Osteocyte (in vitro differentiated cells): ENCODE measurements at regions not wholly inside any gene's neighbourhood (a gene's known extent, or its start where the extent isn't known, plus 50 kb on each side); places are given as distances from the start of the nearest gene placed in this dataset.

Experiments
- DNase-seq: peaks from one replicate; pipeline ENCODE4 v3.0.0; 2021; ENCODE audit warnings: mixed read lengths; ENCODE audit not compliant: unreplicated experiment; ENCODE audit errors: extremely low spot score
- H3K27ac Mint-ChIP-seq: one replicate; pipeline ENCODE4 v1.8.0; 2021; ENCODE audit warnings: mild to moderate bottlenecking, mixed read lengths; ENCODE audit not compliant: unreplicated experiment
- H3K27me3 Mint-ChIP-seq: one replicate; pipeline ENCODE4 v1.8.0; 2021; ENCODE audit warnings: mixed read lengths; ENCODE audit not compliant: unreplicated experiment
- H3K36me3 Mint-ChIP-seq: one replicate; pipeline ENCODE4 v1.8.0; 2021; ENCODE audit warnings: mixed read lengths; ENCODE audit not compliant: unreplicated experiment
- H3K4me1 Mint-ChIP-seq: one replicate; pipeline ENCODE4 v1.8.0; 2021; ENCODE audit warnings: mixed read lengths; ENCODE audit not compliant: unreplicated experiment
- H3K4me3 Mint-ChIP-seq: one replicate; pipeline ENCODE4 v1.8.0; 2021; ENCODE audit warnings: mild to moderate bottlenecking, moderate library complexity, mixed read lengths; ENCODE audit not compliant: unreplicated experiment
- H3K9me3 Mint-ChIP-seq: one replicate; pipeline ENCODE4 v1.8.0; 2021; ENCODE audit warnings: mixed read lengths; ENCODE audit not compliant: unreplicated experiment
- TF ChIP-seq, protein P1 (sequence below): fragments of 200-600 bp; sonication (generic); IDR thresholded peaks from 2 replicates; pipeline ENCODE4 v1.5.0; 2021; ENCODE audit warnings: antibody characterized with exemption, mild to moderate bottlenecking, moderate library complexity

DNA sequence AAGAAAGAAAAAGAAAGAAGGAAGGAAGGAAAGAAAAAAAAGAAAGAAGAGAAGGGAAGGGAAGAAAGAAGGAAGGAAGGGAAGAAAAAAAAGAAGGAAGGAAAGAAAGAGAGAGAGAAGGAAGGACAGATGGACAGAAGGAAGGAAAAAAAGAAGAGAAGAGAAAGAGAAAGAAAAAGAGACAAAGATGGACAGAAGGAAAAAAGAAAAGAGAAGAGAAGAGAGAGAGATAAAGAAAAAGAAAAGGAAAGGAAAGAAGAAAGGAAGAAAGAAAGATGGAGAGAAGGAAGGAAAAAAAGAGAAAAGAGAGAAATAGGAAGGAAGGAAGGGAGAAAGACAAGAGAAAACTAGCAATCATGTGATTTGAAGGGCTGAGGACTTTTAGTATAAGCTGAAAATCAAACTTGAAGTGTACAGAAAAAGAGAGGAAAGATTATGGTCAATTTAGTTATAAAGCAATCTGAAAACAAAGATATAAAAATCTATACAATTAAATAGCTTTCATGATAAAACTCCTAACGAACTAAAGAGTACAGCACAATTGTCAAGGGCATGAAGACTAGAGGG, 115.3 kb downstream of the LTN1 start:
- Mint-ChIP-seq H3K27ac (peak overlapping the region; percentile 25), H3K27me3 (no peaks in the 10 kb centered on the region), H3K36me3 (peaks cover 34% of the 10 kb centered on the region), H3K4me1 (no peaks in the 10 kb centered on the region), H3K9me3 (no peaks in the 10 kb centered on the region), H3K4me3 (no peak overlapping the region)
- TF ChIP-seq, protein P1, sequence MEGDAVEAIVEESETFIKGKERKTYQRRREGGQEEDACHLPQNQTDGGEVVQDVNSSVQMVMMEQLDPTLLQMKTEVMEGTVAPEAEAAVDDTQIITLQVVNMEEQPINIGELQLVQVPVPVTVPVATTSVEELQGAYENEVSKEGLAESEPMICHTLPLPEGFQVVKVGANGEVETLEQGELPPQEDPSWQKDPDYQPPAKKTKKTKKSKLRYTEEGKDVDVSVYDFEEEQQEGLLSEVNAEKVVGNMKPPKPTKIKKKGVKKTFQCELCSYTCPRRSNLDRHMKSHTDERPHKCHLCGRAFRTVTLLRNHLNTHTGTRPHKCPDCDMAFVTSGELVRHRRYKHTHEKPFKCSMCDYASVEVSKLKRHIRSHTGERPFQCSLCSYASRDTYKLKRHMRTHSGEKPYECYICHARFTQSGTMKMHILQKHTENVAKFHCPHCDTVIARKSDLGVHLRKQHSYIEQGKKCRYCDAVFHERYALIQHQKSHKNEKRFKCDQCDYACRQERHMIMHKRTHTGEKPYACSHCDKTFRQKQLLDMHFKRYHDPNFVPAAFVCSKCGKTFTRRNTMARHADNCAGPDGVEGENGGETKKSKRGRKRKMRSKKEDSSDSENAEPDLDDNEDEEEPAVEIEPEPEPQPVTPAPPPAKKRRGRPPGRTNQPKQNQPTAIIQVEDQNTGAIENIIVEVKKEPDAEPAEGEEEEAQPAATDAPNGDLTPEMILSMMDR = no peak
- no peak for DNase-seq

DNA sequence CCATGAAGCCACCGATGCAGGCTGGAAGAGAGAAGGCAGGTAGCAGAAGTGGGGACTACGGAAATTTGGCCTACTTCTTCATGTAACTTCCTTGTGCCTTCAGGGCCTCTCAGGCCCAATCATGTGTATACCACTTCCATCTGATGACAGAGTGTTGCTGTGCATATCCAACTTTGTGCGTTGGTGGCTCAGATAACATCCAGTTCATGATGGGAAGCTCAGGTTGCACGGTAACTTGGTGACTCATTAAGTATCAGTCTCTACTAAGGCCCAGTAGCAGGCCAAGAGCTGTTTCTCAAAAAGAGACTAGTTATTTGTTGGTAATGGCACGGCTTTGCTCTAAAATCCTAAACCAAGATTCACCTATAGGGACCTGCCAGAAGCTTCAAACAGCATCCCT, 117.6 kb downstream of the LTN1 start:
- no peaks in the 10 kb centered on the region for H3K9me3 Mint-ChIP-seq
- H3K4me1 Mint-ChIP-seq = no peaks in the 10 kb centered on the region
- H3K27ac Mint-ChIP-seq = no peak overlapping the region
- no peaks in the 10 kb centered on the region for H3K27me3 Mint-ChIP-seq
- peaks cover 27% of the 10 kb centered on the region for H3K36me3 Mint-ChIP-seq
- TF ChIP-seq, protein P1 = no peak
- H3K4me3 Mint-ChIP-seq = no peak overlapping the region
- no peak for DNase-seq

DNA sequence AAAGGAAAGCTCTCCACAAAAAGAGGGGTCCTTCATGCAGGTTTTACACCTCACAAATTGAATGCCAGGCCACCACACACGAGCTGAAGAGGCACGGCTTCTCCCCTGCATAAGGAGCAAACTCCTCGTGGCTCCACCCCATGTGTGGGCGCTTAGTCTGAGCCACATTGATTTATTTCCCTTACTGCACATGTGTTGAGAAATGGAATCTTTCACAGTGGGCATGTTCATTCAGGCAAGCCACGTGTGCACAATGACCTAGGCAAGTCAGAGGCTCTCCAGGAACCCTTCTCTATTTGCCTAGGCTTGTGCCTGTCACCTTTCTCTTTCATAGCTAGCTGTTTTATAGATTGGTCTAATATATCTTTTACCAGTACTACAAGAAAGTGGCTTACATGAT, 120.5 kb downstream of the LTN1 start:
- TF ChIP-seq, protein P1 = no peak
- H3K36me3 Mint-ChIP-seq = peaks cover 21% of the 10 kb centered on the region
- H3K4me1 Mint-ChIP-seq = no peaks in the 10 kb centered on the region
- no peaks in the 10 kb centered on the region for H3K9me3 Mint-ChIP-seq
- no peaks in the 10 kb centered on the region for H3K27me3 Mint-ChIP-seq
- H3K27ac Mint-ChIP-seq = no peak overlapping the region
- no peak overlapping the region for H3K4me3 Mint-ChIP-seq
- no peak for DNase-seq

DNA sequence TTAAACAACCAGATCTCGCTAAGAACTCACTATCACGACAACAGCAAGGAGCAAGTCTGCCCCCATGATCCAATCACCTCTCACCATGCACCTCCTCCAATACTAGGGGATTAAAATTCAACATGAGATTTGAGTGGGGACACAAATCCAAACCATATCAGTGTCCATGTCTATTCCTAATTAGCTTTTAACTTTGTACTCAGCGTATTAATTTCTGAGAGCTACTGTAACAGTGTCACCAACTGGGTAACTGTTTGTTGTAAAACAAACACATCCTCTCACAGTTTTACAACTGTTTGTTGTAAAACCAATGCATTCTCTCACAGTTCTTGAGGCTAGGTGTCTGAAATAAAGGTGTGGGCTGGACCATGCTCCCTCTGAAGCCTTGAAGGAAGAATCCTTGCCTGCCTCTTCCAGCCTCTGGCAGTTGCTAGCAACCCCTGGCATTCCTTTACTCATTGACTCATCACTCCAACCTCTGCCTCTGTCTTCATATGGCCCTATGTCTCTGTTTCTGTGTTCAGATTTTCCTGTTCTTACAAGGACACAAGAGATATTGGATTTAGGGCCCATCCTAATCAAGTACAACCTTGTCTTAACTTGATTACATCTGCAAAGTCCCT, 121.2 kb downstream of the LTN1 start:
- no peak overlapping the region for H3K27ac Mint-ChIP-seq
- DNase-seq = no peak
- peaks cover 19% of the 10 kb centered on the region for H3K36me3 Mint-ChIP-seq
- H3K4me3 Mint-ChIP-seq = no peak overlapping the region
- TF ChIP-seq, protein P1 = no peak
- H3K27me3 Mint-ChIP-seq = no peaks in the 10 kb centered on the region
- no peaks in the 10 kb centered on the region for H3K4me1 Mint-ChIP-seq
- no peaks in the 10 kb centered on the region for H3K9me3 Mint-ChIP-seq

DNA sequence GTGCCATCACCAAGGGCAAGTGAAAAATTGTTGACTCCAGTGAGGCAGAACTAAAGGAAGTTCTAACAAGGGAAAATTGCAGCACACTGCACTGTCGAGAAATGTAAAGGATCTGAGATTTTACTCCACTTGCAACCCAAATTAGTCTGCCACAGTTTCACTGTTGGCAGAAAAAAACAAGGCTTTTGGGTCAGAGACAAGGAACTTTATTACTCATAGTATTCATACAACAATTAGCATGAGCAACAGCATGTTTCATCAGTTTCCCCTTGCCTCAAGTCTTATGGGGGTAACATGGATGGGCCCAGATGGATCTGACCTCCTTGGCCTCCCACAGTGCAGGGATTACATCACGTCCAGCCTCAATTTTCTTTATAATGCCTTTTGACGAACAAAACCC, 125.3 kb downstream of the LTN1 start:
- H3K36me3 Mint-ChIP-seq = no peaks in the 10 kb centered on the region
- H3K27ac Mint-ChIP-seq = no peak overlapping the region
- no peaks in the 10 kb centered on the region for H3K9me3 Mint-ChIP-seq
- no peaks in the 10 kb centered on the region for H3K27me3 Mint-ChIP-seq
- no peaks in the 10 kb centered on the region for H3K4me1 Mint-ChIP-seq
- no peak overlapping the region for H3K4me3 Mint-ChIP-seq
- DNase-seq = no peak
- TF ChIP-seq, protein P1 = no peak
